Panc1 (cell line): ENCODE measurements at regions not wholly inside any gene's neighbourhood (a gene's known extent, or its start where the extent isn't known, plus 50 kb on each side); places are given as distances from the start of the nearest gene placed in this dataset.

ENCODE experiments used
- ATAC-seq: fragments of 200-7000 bp; cut with Tn5 transposase; 2 replicates; pipeline ENCODE4 v1.9.1; 2020; ENCODE audit warnings: mild to moderate bottlenecking, moderate library complexity
- BruUV-seq: library from RNA; stranded (reverse); fragments of 400-500 nt; replicated peaks from 2 replicates; lab custom pipeline; 2021; lab: Mats Ljungman, UMichigan
- CTCF ChIA-PET: fragments of 300-600 bp; sonication (Branson Sonifier 250); formaldehyde crosslinking; loops from one replicate; lab custom pipeline; 2022; ENCODE audit warnings: antibody characterized with exemption; lab: Charles Lee
- POLR2A ChIA-PET: fragments of 300-600 bp; sonication (Branson Sonifier 250); formaldehyde crosslinking; loops from one replicate; lab custom pipeline; 2022; ENCODE audit warnings: antibody characterized with exemption; lab: Charles Lee
- DNase-seq: peaks from one replicate; pipeline ENCODE4 v3.0.0-alpha.2; 2010; ENCODE audit warnings: low read depth, low spot score
- H3K27ac ChIP-seq: 2 replicates; pipeline ENCODE4 v1.5.1; 2011; ENCODE audit warnings: mild to moderate bottlenecking, low read length, inconsistent platforms
- H3K27me3 ChIP-seq: fragments of 200-500 bp; sonication (Bioruptor generic); 2 replicates; pipeline ENCODE4 v1.6.0; 2014; ENCODE audit warnings: low read length, inconsistent platforms; ENCODE audit not compliant: control insufficient read depth, insufficient read depth
- H3K36me3 ChIP-seq: fragments of 200-500 bp; sonication (Bioruptor generic); 2 replicates; pipeline ENCODE4 v1.5.1; 2014; ENCODE audit warnings: inconsistent platforms, mild to moderate bottlenecking, low read length, moderate library complexity; ENCODE audit not compliant: control insufficient read depth, insufficient read depth
- H3K4me1 ChIP-seq: 2 replicates; pipeline ENCODE4 v1.5.1; 2011; ENCODE audit warnings: inconsistent platforms, mild to moderate bottlenecking, low read length, moderate library complexity; ENCODE audit not compliant: control insufficient read depth, insufficient read depth
- H3K4me3 ChIP-seq, 2 experiments: 2 replicates each; pipeline ENCODE4 v1.5.1; 2011 to 2012; ENCODE audit warnings: low read depth in 2 of 2, low read length in 2 of 2, mild to moderate bottlenecking in 2 of 2, inconsistent platforms in 1 of 2, moderate library complexity in 1 of 2
- H3K9me3 ChIP-seq: fragments of 200-500 bp; sonication (Bioruptor generic); 2 replicates; pipeline ENCODE4 v1.5.1; 2014; ENCODE audit warnings: low read depth, mild to moderate bottlenecking, inconsistent platforms, low read length, moderate library complexity; ENCODE audit not compliant: control insufficient read depth, insufficient read depth
- CTCF ChIP-seq: fragments of 450-650 bp; IDR thresholded peaks from 2 replicates; pipeline ENCODE4 v1.5.1; 2017; ENCODE audit warnings: mild to moderate bottlenecking
- POLR2AphosphoS5 ChIP-seq: IDR thresholded peaks from 2 replicates; pipeline ENCODE4 v1.6.1; 2012; ENCODE audit warnings: mild to moderate bottlenecking, low read depth, low read length, moderate library complexity
- SIN3A ChIP-seq: IDR thresholded peaks from 2 replicates; pipeline ENCODE4 v1.6.1; 2012; ENCODE audit warnings: low read depth, mild to moderate bottlenecking, low read length, moderate library complexity, borderline replicate concordance; ENCODE audit not compliant: insufficient read depth
- TCF7L2 ChIP-seq: IDR thresholded peaks from 2 replicates; pipeline ENCODE4 v1.6.1; 2011; ENCODE audit warnings: mild to moderate bottlenecking, low read depth, low read length, inconsistent platforms
- in situ Hi-C: cut with HindIII; loops from 2 replicates; pipeline ENCODE4 v1.10.0; 2016; ENCODE audit warnings: low sequenced_read_pairs, low pct_unique_long_range_greater_than_20kb
- intact Hi-C: fragments of 100-400 bp; cut with micrococcal nuclease; formaldehyde crosslinking; loops from one replicate; pipeline ENCODE4 v1.10.0; 2022; ENCODE audit not compliant: unreplicated experiment
- TF ChIP-seq, protein P1 (sequence below), 2 experiments: IDR thresholded peaks; 2 replicates each; pipeline ENCODE4 v1.6.1; 2011 to 2012; ENCODE audit warnings: low read depth in 2 of 2, control low read depth in 1 of 2, low read length in 1 of 2, mild to moderate bottlenecking in 1 of 2, moderate library complexity in 1 of 2; ENCODE audit not compliant: insufficient read depth in 1 of 2

DNA sequence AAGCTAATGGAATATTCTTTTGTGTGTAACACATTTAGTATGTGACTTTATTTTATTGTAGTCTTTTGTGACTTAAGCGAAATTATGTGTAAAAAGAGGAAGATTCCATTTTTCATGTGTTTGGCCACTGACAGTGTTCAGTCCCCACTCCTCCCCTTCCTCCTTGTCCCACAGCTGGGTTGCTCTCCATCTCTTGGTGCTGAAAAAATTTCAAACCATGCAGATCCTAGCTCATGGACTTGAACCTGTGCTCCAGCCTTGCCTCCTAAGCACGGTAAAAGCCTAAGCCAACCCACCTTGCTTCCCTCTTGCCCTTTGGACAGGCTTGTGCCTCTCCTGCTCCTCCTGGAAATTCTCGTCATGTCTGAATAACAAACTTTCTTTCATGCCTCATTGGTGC is 2008.5 kb upstream of the TENM3 start:
- BruUV-seq, result no TSS peak
- H3K4me1 ChIP-seq, result no peaks in the 10 kb centered on the region
- DNase-seq (no peak), ATAC-seq (no peak)
- ChIA-PET CTCF (no interaction called here), POLR2A (no interaction called here)
- H3K27me3 ChIP-seq, result no peaks in the 10 kb centered on the region
- H3K4me3 ChIP-seq, result no peak overlapping the region
- in situ Hi-C loops (no loop called here), intact Hi-C loops (no loop called here)
- no peaks in the 10 kb centered on the region for H3K36me3 ChIP-seq
- no peaks in the 10 kb centered on the region for H3K9me3 ChIP-seq
- no peak for TF ChIP-seq TCF7L2
- TF ChIP-seq SIN3A, result no peak
- TF ChIP-seq, protein P1, sequence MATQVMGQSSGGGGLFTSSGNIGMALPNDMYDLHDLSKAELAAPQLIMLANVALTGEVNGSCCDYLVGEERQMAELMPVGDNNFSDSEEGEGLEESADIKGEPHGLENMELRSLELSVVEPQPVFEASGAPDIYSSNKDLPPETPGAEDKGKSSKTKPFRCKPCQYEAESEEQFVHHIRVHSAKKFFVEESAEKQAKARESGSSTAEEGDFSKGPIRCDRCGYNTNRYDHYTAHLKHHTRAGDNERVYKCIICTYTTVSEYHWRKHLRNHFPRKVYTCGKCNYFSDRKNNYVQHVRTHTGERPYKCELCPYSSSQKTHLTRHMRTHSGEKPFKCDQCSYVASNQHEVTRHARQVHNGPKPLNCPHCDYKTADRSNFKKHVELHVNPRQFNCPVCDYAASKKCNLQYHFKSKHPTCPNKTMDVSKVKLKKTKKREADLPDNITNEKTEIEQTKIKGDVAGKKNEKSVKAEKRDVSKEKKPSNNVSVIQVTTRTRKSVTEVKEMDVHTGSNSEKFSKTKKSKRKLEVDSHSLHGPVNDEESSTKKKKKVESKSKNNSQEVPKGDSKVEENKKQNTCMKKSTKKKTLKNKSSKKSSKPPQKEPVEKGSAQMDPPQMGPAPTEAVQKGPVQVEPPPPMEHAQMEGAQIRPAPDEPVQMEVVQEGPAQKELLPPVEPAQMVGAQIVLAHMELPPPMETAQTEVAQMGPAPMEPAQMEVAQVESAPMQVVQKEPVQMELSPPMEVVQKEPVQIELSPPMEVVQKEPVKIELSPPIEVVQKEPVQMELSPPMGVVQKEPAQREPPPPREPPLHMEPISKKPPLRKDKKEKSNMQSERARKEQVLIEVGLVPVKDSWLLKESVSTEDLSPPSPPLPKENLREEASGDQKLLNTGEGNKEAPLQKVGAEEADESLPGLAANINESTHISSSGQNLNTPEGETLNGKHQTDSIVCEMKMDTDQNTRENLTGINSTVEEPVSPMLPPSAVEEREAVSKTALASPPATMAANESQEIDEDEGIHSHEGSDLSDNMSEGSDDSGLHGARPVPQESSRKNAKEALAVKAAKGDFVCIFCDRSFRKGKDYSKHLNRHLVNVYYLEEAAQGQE (IDR thresholded peaks at IDR 0.05; ENCODE audit: insufficient read depth in 1 of 2, low read depth in 2 of 2, low read length in 1 of 2), result no peak; a peak in 1 of 4 replicates
- TF ChIP-seq CTCF, result no peak
- no peak for TF ChIP-seq POLR2AphosphoS5
- no peak overlapping the region for H3K27ac ChIP-seq

GRCh38 chr4:180240670-180241069 is 2002.5 kb upstream of the TENM3 start:
- POLR2A ChIA-PET, result no interaction called here
- Histone ChIP-seq H3K9me3 (no peaks in the 10 kb centered on the region), H3K4me1 (no peaks in the 10 kb centered on the region), H3K27me3 (no peaks in the 10 kb centered on the region), H3K27ac (no peak overlapping the region), H3K4me3 (no peak overlapping the region), H3K36me3 (no peaks in the 10 kb centered on the region)
- no TSS peak for BruUV-seq
- DNase-seq, result no peak
- intact Hi-C loops (no loop called here), in situ Hi-C loops (no loop called here)
- TF ChIP-seq CTCF (no peak), TCF7L2 (no peak), POLR2AphosphoS5 (no peak), SIN3A (no peak)
- TF ChIP-seq, protein P1 (IDR thresholded peaks at IDR 0.05; ENCODE audit: insufficient read depth in 1 of 2, low read depth in 2 of 2, low read length in 1 of 2), result no peak
- CTCF ChIA-PET, result no interaction called here
- ATAC-seq, result no peak
